GM12875 (cell line): ENCODE measurements at regions not wholly inside any gene's neighbourhood (a gene's known extent, or its start where the extent isn't known, plus 50 kb on each side); places are given as distances from the start of the nearest gene placed in this dataset.

ENCODE experiments used
- H3K4me3 ChIP-seq: one replicate; pipeline ENCODE4 v1.5.1; 2011; ENCODE audit warnings: low read depth, low read length, control low read depth
- TF ChIP-seq, protein P1 (sequence below): IDR thresholded peaks from 2 replicates; pipeline ENCODE4 v1.5.1; 2011; ENCODE audit warnings: low read depth, mild to moderate bottlenecking, control low read depth, inconsistent platforms, low read length, moderate library complexity, borderline replicate concordance; ENCODE audit not compliant: insufficient read depth

DNA sequence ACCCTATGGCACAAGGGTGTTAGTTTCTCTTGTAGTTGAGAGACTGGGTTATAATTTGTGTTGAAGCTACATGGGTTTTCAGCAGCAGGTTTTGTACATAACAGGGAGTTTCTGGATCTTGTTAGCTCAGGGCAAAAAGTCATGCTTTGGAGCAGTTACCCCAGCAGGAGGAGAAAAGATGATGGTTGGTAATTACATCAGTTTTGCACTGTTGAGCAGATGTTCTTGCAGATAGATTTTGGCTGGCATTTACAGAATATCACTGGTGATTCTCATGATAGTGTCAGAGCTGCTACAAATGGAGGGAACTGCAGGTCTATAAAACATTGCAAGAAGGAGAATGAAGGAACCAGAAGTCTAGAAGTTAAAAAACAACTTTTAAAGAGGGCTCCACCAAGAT lies 215.2 kb upstream of the ATP5MC3 start:
- TF ChIP-seq, protein P1, sequence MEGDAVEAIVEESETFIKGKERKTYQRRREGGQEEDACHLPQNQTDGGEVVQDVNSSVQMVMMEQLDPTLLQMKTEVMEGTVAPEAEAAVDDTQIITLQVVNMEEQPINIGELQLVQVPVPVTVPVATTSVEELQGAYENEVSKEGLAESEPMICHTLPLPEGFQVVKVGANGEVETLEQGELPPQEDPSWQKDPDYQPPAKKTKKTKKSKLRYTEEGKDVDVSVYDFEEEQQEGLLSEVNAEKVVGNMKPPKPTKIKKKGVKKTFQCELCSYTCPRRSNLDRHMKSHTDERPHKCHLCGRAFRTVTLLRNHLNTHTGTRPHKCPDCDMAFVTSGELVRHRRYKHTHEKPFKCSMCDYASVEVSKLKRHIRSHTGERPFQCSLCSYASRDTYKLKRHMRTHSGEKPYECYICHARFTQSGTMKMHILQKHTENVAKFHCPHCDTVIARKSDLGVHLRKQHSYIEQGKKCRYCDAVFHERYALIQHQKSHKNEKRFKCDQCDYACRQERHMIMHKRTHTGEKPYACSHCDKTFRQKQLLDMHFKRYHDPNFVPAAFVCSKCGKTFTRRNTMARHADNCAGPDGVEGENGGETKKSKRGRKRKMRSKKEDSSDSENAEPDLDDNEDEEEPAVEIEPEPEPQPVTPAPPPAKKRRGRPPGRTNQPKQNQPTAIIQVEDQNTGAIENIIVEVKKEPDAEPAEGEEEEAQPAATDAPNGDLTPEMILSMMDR, result no peak

DNA sequence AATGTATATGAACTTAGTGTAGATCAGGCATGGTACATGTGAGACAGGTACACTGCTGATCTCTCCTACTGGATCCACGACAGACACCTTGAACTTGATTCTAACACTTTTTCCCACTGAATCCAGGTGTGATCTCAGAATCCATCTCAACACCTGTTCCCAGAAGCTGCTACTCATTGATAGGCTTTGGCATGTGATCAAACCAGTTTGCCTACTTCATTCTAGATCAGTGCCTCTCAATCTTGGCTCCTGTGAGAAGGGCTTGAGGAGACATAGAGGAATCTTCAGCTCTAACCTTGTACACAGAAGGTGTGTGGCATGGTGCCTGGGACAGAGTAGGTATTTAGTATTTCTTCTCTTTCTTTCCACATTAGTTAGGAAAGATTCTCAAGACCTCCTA lies 212.3 kb upstream of the ATP5MC3 start:
- TF ChIP-seq, protein P1, result no peak
- H3K4me3 ChIP-seq, result no peak overlapping the region

More for the DNA sequence above, 215.2 kb upstream of the ATP5MC3 start:
- H3K4me3 ChIP-seq, result no peak overlapping the region

DNA sequence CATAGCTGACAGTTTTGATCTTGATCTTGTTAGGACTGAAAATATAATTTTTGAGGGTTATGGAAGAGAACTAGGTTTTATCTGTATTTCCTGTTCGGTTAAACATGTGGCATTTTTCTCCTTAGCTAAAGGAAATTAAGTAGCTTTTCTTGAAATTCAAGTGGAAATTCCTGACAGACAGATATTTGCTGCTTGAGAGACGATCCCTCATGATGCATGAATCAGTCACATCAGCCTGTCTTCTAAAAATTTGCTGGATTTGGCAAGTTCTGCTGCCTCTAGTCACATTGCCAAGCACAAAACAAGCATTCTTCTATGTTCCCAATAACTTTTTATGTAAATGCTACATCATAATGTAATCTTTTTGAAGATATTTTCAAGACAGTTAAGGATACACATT lies 201.8 kb upstream of the ATP5MC3 start:
- no peak overlapping the region for H3K4me3 ChIP-seq
- TF ChIP-seq, protein P1, result no peak

- TF ChIP-seq, protein P1, result no peak
- no peak overlapping the region for H3K4me3 ChIP-seq
Measured at GRCh38 chr2:175373729-175374128, 192.2 kb upstream of the ATP5MC3 start.

- no peak overlapping the region for H3K4me3 ChIP-seq
- TF ChIP-seq, protein P1, result no peak
Measured at GRCh38 chr2:175372704-175373701, 191.5 kb upstream of the ATP5MC3 start.

DNA sequence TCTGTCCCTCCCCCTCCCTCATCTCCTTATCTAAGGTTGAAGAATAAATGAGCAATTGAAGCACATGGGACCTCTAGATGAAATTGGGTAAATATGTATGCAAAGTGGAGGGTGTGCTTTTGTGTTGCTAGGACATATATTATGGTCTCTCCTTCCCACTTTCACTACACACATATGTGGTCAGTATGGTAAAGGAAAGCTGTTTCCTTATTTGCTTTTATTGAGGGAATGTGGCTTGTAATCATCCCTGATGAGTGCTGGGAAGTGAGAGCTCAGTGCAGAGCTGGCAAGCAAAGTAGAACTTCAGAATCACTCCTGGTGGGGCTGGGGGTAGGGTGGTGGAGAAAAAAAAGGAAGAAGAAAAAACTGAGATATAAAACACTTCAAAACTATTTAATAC lies 189.9 kb upstream of the ATP5MC3 start:
- TF ChIP-seq, protein P1, result no peak

GRCh38 chr2:175366815-175367214 lies 185.3 kb upstream of the ATP5MC3 start:
- no peak overlapping the region for H3K4me3 ChIP-seq
- TF ChIP-seq, protein P1, result peak; percentile 73

More for the DNA sequence above, 189.9 kb upstream of the ATP5MC3 start:
- H3K4me3 ChIP-seq, result no peak overlapping the region
